ENCODE measurements at regions not wholly inside any gene's neighbourhood (a gene's known extent, or its start where the extent isn't known, plus 50 kb on each side); places are given as distances from the start of the nearest gene placed in this dataset.

GRCh38 chr1:219771080-219771479 is 157.3 kb downstream of the SLC30A10 start:
- Histone ChIP-seq H3K4me2 (ENCODE audit: low read depth, low read length, poor library complexity, severe bottlenecking) (no peak overlapping the region), H3K4me3 (ENCODE audit: low read length, poor library complexity, severe bottlenecking) (no peak overlapping the region), H4K20me1 (ENCODE audit: insufficient read depth, low read length, poor library complexity, severe bottlenecking) (no peaks in the 10 kb centered on the region), H3K27me3 (ENCODE audit: insufficient read depth, low read length, poor library complexity, severe bottlenecking) (no peaks in the 10 kb centered on the region), H3K79me2 (ENCODE audit: insufficient read depth, low read length) (no peaks in the 10 kb centered on the region), H3K9me2 (replicated peaks; ENCODE audit: low read depth, low read length) (no peaks in the 10 kb centered on the region), H3K9ac (ENCODE audit: low read depth, low read length, poor library complexity, severe bottlenecking) (no peak overlapping the region), H3K36me3 (ENCODE audit: insufficient read depth, low read length) (no peaks in the 10 kb centered on the region), H3K9me3 (ENCODE audit: insufficient read depth, low read depth, low read length) (no peaks in the 10 kb centered on the region), H2AFZ (ENCODE audit: low read length) (no peak overlapping the region), H3F3A (ENCODE audit: low read depth) (no peaks in the 10 kb centered on the region), H3K4me1 (ENCODE audit: insufficient read depth, low read length, poor library complexity, severe bottlenecking) (no peaks in the 10 kb centered on the region)
- no peak for TF ChIP-seq CTCF (conservative IDR thresholded peaks at IDR 0.05; ENCODE audit: low read length)
- TF ChIP-seq EZH2phosphoT487 (IDR thresholded peaks at IDR 0.05; ENCODE audit: borderline replicate concordance): no peak

GRCh38 chr1:219763321-219763720 is 150.4 kb upstream of the ZC3H11B start:
- H3K79me2 ChIP-seq (ENCODE audit: insufficient read depth, low read length): no peaks in the 10 kb centered on the region
- H3K9me2 ChIP-seq (replicated peaks; ENCODE audit: low read depth, low read length): no peaks in the 10 kb centered on the region
- H3F3A ChIP-seq (ENCODE audit: low read depth): no peaks in the 10 kb centered on the region
- no peaks in the 10 kb centered on the region for H4K20me1 ChIP-seq (ENCODE audit: insufficient read depth, low read length, poor library complexity, severe bottlenecking)
- H3K4me3 ChIP-seq (ENCODE audit: low read length, poor library complexity, severe bottlenecking): no peak overlapping the region
- H2AFZ ChIP-seq (ENCODE audit: low read length): no peak overlapping the region
- H3K36me3 ChIP-seq (ENCODE audit: insufficient read depth, low read length): no peaks in the 10 kb centered on the region
- no peaks in the 10 kb centered on the region for H3K4me1 ChIP-seq (ENCODE audit: insufficient read depth, low read length, poor library complexity, severe bottlenecking)
- no peaks in the 10 kb centered on the region for H3K27me3 ChIP-seq (ENCODE audit: insufficient read depth, low read length, poor library complexity, severe bottlenecking)
- H3K9ac ChIP-seq (ENCODE audit: low read depth, low read length, poor library complexity, severe bottlenecking): no peak overlapping the region
- no peaks in the 10 kb centered on the region for H3K9me3 ChIP-seq (ENCODE audit: insufficient read depth, low read depth, low read length)
- TF ChIP-seq CTCF (conservative IDR thresholded peaks at IDR 0.05; ENCODE audit: low read length) (no peak), EZH2phosphoT487 (IDR thresholded peaks at IDR 0.05; ENCODE audit: borderline replicate concordance) (no peak)
- H3K4me2 ChIP-seq (ENCODE audit: low read depth, low read length, poor library complexity, severe bottlenecking): no peak overlapping the region

GRCh38 chr1:219761208-219761860 is 148.4 kb upstream of the ZC3H11B start:
- Histone ChIP-seq H3K4me1 (ENCODE audit: insufficient read depth, low read length, poor library complexity, severe bottlenecking) (no peaks in the 10 kb centered on the region), H3K9me2 (replicated peaks; ENCODE audit: low read depth, low read length) (no peaks in the 10 kb centered on the region)
- TF ChIP-seq EZH2phosphoT487 (IDR thresholded peaks at IDR 0.05; ENCODE audit: borderline replicate concordance): no peak
- TF ChIP-seq CTCF (conservative IDR thresholded peaks at IDR 0.05; ENCODE audit: low read length): no peak

More at GRCh38 chr1:219761208-219761860, 148.4 kb upstream of the ZC3H11B start:
- Histone ChIP-seq H3K36me3 (ENCODE audit: insufficient read depth, low read length) (no peaks in the 10 kb centered on the region), H3K4me2 (ENCODE audit: low read depth, low read length, poor library complexity, severe bottlenecking) (no peak overlapping the region), H4K20me1 (ENCODE audit: insufficient read depth, low read length, poor library complexity, severe bottlenecking) (no peaks in the 10 kb centered on the region), H2AFZ (ENCODE audit: low read length) (no peak overlapping the region), H3K9me3 (ENCODE audit: insufficient read depth, low read depth, low read length) (no peaks in the 10 kb centered on the region), H3K79me2 (ENCODE audit: insufficient read depth, low read length) (no peaks in the 10 kb centered on the region), H3K27me3 (ENCODE audit: insufficient read depth, low read length, poor library complexity, severe bottlenecking) (no peaks in the 10 kb centered on the region), H3F3A (ENCODE audit: low read depth) (no peaks in the 10 kb centered on the region), H3K9ac (ENCODE audit: low read depth, low read length, poor library complexity, severe bottlenecking) (no peak overlapping the region), H3K4me3 (ENCODE audit: low read length, poor library complexity, severe bottlenecking) (no peak overlapping the region)
